ENCODE measurements at regions not wholly inside any gene's neighbourhood (a gene's known extent, or its start where the extent isn't known, plus 50 kb on each side); places are given as distances from the start of the nearest gene placed in this dataset.
"Not testable (repeated sequence)": the region's sequence is repeated elsewhere in the genome, so short reads cannot be mapped to it uniquely, and the experiment has no call there.

GRCh38 chr11:81301166-81301830 is 1432.4 kb downstream of the FAM181B start:
- no peak for DNase-seq (ENCODE audit: low read depth, low spot score)

- no peak for DNase-seq (ENCODE audit: low read depth, low spot score)
Observed at GRCh38 chr11:81286959-81287358, 1446.7 kb downstream of the FAM181B start.

- DNase-seq (ENCODE audit: low read depth, low spot score): no peak
Observed at GRCh38 chr11:81286550-81286949, 1447.1 kb downstream of the FAM181B start.

- not testable (repeated sequence) for DNase-seq (ENCODE audit: low read depth, low spot score)
Observed at GRCh38 chr11:81280228-81280627, 1453.4 kb downstream of the FAM181B start.

- no peak for DNase-seq (ENCODE audit: low read depth, low spot score)
Observed at GRCh38 chr11:81278991-81279390, 1454.7 kb downstream of the FAM181B start.

GRCh38 chr11:81270686-81271085 is 1463.0 kb downstream of the FAM181B start:
- DNase-seq (ENCODE audit: low read depth, low spot score): no peak

GRCh38 chr11:81267246-81267645 is 1466.4 kb downstream of the FAM181B start:
- DNase-seq (ENCODE audit: low read depth, low spot score): no peak

- DNase-seq (ENCODE audit: low read depth, low spot score): no peak
Observed at GRCh38 chr11:81259471-81259870, 1474.2 kb downstream of the FAM181B start.

GRCh38 chr11:81255895-81256294 is 1477.8 kb downstream of the FAM181B start:
- no peak for DNase-seq (ENCODE audit: low read depth, low spot score)

- no peak for DNase-seq (ENCODE audit: low read depth, low spot score)
Observed at GRCh38 chr11:81253244-81253643, 1480.4 kb downstream of the FAM181B start.

GRCh38 chr11:81246941-81247340 is 1486.7 kb downstream of the FAM181B start:
- DNase-seq (ENCODE audit: low read depth, low spot score): no peak

- no peak for DNase-seq (ENCODE audit: low read depth, low spot score)
Observed at GRCh38 chr11:81245791-81246190, 1487.9 kb downstream of the FAM181B start.

- no peak for DNase-seq (ENCODE audit: low read depth, low spot score)
Observed at GRCh38 chr11:81241672-81242275, 1491.9 kb downstream of the FAM181B start.

- no peak for DNase-seq (ENCODE audit: low read depth, low spot score)
Observed at GRCh38 chr11:81237139-81237538, 1496.5 kb downstream of the FAM181B start.

- not testable (repeated sequence) for DNase-seq (ENCODE audit: low read depth, low spot score)
Observed at GRCh38 chr11:81227409-81227808, 1506.3 kb downstream of the FAM181B start.

GRCh38 chr11:81224396-81224795 is 1509.3 kb downstream of the FAM181B start:
- no peak for DNase-seq (ENCODE audit: low read depth, low spot score)

GRCh38 chr11:81222491-81222890 is 1511.2 kb downstream of the FAM181B start:
- no peak for DNase-seq (ENCODE audit: low read depth, low spot score)

GRCh38 chr11:81220146-81220895 is 1513.3 kb downstream of the FAM181B start:
- no peak for DNase-seq (ENCODE audit: low read depth, low spot score)

GRCh38 chr11:81219661-81220060 is 1514.0 kb downstream of the FAM181B start:
- DNase-seq (ENCODE audit: low read depth, low spot score): no peak

GRCh38 chr11:81218440-81218839 is 1515.2 kb downstream of the FAM181B start:
- DNase-seq (ENCODE audit: low read depth, low spot score): no peak

GRCh38 chr11:81211050-81211449 is 1522.6 kb downstream of the FAM181B start:
- no peak for DNase-seq (ENCODE audit: low read depth, low spot score)

GRCh38 chr11:81207421-81208054 is 1526.1 kb downstream of the FAM181B start:
- DNase-seq (ENCODE audit: low read depth, low spot score): no peak
